ENCODE measurements at regions not wholly inside any gene's neighbourhood (a gene's known extent, or its start where the extent isn't known, plus 50 kb on each side); places are given as distances from the start of the nearest gene placed in this dataset.

DNA sequence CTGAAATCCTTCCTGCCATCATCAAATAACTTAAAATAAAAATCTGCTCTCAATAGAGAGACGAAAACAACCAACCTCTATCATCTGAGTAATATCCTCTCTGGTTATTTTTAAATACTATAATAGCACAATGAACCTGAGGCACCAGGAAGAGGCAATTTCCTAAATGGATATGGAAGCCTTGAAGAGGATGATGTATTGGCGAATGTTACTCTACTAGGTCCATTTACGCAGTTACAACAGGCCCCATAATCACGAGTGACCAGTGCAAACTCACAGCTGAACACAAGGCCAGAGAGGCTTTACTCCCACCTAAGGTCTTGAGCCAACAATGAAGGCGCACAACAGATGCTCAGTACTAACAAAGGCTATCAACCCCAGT lies 678.8 kb upstream of the NR3C2 start:
- DNase-seq (ENCODE audit: low spot score) = no peak

DNA sequence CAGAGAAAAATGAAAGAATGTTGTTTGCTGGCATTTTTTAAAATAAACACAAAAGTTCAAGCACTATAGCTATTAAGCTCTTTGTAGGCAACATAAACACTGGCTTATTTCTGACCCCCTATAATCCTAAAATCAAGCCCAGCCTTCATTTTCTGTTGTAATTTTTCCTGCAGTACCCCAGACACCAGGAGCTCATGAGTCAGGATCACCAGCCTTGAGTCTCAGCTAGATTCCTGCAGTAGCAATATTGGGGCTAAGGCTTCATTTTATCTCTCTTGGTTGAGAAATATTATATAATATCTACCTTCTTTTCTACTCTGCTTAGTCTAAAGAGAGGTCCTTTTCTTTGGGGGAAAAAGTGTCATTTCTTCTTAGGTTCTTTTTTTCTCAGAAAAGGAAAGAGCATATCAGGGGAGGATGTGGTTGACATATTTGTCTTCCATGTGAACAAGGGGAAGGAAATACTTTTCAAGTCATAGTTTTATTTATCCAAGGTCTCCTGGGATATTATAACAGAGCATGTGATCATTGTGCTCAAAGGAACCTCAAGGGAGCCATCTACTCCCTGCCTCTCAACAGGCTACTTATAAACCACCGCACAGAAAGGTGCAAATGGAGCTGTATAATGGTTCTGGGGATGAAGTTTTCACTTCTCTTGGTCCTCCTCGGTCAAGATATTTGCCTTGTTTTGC lies 678.3 kb upstream of the NR3C2 start:
- no peak for DNase-seq (ENCODE audit: low spot score)

DNA sequence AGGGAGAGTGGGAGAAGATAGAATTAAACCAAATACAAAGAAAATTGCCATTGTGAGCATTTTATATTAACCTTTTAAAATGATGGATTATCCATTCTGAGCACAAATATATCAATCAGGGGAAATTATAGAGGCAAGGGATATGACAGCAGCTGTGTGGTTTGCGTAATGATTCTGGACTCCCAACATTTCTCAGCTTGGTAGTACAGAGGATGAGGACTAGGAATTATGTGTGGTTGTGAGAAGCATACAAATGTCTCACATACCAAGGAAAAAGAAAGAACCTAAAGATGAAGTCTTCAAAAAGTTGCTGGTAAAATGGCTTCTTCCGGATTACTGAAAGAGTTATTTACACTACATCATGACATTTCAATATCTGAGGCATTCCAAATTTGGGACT lies 674.6 kb upstream of the NR3C2 start:
- DNase-seq (ENCODE audit: low spot score) = no peak

DNA sequence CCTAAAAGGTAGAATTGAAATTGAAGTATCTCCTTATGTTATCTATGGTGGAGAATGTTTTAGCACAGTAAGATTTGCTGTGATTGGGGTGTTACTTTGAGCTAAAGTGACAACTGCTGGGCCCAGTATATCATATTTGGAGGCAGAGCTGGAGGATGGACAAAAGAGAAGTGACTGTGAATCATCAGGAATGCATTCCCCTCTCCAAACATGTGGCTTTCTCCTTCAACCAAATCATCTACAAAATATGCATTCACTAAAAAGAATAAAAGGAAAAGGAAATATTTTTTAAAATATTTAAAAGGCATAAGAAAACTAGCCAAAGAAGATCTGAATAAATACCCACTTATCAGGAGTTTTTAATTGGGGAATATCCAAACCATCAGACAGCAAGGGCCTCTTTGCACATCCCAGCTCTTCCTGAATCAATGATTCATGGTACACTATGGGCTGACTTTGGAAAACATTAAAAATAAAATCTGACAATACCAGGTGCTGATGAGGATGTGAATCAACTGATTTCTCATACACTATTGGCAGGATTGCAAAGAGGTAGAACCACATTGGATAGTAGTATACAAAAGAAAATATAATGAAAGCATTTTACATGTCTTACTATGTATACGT lies 671.7 kb upstream of the NR3C2 start:
- no peak for DNase-seq (ENCODE audit: low spot score)

DNA sequence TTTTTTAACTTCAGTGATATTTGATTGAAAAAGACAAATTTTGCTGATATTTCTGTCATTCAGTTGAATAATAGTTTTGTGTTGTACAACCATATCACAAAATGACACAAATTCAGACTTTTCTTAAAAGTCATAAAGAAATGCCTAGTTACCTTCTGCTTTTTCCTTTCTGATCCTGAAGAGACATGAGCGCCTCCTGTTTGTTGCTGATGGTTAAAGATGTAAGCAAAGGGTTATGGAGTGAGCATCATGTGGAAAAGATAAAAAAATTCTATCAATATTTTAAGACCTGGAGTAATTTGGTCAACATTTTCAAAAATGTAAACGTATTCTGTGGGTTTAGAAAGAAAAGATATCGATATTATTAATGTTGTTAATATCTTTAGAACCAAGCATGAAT lies 669.9 kb upstream of the NR3C2 start:
- no peak for DNase-seq (ENCODE audit: low spot score)

GRCh38 chr4:149110481-149110880 lies 668.3 kb upstream of the NR3C2 start:
- no peak for DNase-seq (ENCODE audit: low spot score)

- no peak for DNase-seq (ENCODE audit: low spot score)
Measured at GRCh38 chr4:149108626-149109025, 666.4 kb upstream of the NR3C2 start.

DNA sequence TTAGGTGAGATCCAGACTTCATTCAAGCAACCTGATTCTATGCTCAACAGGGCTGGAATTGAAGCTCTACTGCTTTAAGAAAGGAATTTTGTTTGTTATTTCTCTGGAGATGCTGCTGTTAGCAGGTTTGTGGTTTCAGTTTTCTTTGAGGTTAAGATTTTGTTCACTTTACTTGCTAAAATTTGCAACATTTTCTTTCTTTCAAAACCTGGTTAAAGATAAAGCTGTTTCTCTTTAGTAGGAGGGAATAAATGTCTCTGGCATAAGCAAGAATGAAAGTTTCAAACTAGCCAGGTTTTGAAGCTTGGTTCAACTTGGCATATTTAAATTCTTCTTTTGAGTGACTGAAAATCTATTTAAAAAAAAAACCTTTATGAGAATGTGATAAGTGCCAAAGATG lies 660.6 kb upstream of the NR3C2 start:
- DNase-seq (ENCODE audit: low spot score) = no peak

DNA sequence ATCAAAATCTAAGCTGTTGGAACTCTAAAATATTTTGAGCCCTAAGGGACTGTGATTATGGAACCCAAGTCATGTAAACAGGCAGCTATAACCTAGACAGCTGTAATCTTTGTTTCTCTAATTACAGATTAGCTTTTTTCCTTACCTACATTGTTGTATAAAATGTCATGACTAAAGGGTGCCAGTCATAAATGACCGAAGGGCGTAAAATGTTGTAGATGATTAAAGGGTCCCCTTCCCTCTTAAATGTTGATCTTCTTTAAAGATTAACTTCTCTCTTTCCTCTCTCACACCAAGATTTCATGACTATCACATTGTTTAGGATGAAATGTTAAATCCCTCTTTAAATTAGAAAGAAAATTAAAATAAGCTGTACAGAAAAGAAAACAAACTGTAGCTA lies 659.4 kb upstream of the NR3C2 start:
- DNase-seq (ENCODE audit: low spot score) = no peak

- DNase-seq (ENCODE audit: low spot score) = no peak
Measured at GRCh38 chr4:149095811-149096210, 653.6 kb upstream of the NR3C2 start.

- no peak for DNase-seq (ENCODE audit: low spot score)
Measured at GRCh38 chr4:149095001-149095400, 652.8 kb upstream of the NR3C2 start.

- no peak for DNase-seq (ENCODE audit: low spot score)
Measured at GRCh38 chr4:149084144-149084543, 641.9 kb upstream of the NR3C2 start.

GRCh38 chr4:149077181-149077580 lies 635.0 kb upstream of the NR3C2 start:
- DNase-seq (ENCODE audit: low spot score) = no peak

GRCh38 chr4:149076401-149076800 lies 634.2 kb upstream of the NR3C2 start:
- no peak for DNase-seq (ENCODE audit: low spot score)

DNA sequence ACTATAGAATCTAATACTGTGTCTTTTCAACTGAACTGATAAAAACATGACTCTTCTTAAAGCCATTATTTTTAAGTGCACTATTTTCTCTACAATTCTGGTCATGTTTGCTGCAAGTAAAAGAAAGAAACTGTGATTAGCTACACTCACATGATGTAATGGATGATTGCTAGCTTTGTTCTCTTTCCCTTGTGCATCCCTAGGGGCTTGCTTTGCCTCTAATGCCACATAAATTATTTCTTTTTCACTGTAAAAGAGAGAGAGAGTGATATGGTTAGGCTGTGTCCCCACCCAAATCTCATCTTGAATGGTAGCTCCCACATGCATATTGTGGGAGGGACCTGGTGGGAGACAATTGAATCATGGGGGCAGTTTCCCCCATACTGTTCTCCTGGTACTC lies 630.2 kb upstream of the NR3C2 start:
- DNase-seq (ENCODE audit: low spot score) = no peak

GRCh38 chr4:149065753-149066152 lies 623.5 kb upstream of the NR3C2 start:
- no peak for DNase-seq (ENCODE audit: low spot score)

GRCh38 chr4:149062997-149063396 lies 620.8 kb upstream of the NR3C2 start:
- DNase-seq (ENCODE audit: low spot score) = no peak

GRCh38 chr4:149057594-149057993 lies 615.4 kb upstream of the NR3C2 start:
- no peak for DNase-seq (ENCODE audit: low spot score)

DNA sequence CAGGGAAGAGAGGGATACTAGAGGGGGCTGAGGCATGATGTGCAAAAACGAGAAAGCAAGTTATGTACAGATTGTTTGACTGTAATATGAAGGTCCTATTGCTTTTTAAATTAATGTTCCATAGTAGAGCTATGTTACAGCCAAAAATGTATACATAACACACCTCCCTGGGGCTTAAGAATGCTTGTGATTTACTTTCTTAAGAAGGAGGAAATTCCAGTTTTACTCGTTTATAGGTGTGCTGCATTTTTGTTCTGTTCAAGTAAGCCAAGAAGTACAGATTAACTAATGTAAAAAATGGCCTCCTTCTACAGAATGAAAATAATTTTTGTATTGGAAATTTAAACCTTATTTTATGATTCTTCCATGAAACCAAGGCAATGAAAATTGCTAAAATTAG lies 614.4 kb upstream of the NR3C2 start:
- DNase-seq (ENCODE audit: low spot score) = no peak

GRCh38 chr4:149055624-149056023 lies 613.4 kb upstream of the NR3C2 start:
- no peak for DNase-seq (ENCODE audit: low spot score)

GRCh38 chr4:149050840-149051239 lies 608.6 kb upstream of the NR3C2 start:
- DNase-seq (ENCODE audit: low spot score) = no peak

DNA sequence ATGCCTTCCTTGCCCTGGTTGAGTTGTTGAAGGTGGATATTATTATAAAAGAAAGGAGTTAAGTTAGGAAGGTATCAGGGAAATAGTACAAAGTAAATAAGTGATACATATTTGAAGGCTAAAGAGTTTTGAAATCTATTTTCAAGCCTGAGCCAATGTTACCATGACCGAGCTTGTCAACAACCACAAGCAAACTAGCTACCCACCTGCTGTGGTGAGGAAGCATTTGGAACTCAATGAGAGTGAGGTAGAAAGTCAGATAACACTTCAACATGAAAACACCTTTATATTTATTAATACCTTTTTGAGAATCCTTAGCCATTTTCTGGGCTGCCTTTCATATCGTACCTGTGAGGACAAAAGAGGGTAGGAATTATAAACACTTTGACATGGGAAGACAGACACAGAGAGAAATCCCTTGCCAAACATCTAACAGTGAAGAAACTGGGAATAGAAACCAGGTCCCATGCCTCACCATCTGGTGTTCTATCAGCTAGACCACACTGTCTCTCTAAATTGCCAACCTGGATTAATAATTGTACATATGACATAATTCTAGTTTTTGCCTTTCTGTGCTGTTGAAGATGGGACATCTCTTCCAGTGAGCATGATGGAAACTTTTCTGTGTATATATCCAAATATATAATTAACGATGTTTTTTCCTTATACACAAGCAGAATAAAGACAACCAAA lies 606.4 kb upstream of the NR3C2 start:
- DNase-seq (ENCODE audit: low spot score) = no peak

DNA sequence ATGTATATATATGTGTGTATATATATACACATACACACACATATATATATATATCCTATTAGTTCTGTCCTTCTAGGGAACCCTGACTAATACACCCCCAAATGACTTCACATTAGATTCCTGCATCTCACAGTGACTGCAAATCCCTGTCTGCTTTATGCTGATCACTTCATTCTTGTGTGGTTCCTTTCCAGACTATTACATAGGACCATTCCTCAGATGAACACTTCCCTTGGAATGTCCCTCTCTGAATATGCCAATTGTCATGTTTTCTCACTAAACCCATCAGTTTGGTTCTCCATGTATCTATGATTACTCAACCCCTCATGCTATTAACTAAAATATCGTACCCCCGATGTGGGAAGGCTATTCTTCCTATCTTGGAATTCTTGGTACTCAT lies 605.2 kb upstream of the NR3C2 start:
- DNase-seq (ENCODE audit: low spot score) = no peak

GRCh38 chr4:149045731-149046130 lies 603.5 kb upstream of the NR3C2 start:
- DNase-seq (ENCODE audit: low spot score) = no peak
